ENCODE measurements at regions not wholly inside any gene's neighbourhood (a gene's known extent, or its start where the extent isn't known, plus 50 kb on each side); places are given as distances from the start of the nearest gene placed in this dataset.

DNA sequence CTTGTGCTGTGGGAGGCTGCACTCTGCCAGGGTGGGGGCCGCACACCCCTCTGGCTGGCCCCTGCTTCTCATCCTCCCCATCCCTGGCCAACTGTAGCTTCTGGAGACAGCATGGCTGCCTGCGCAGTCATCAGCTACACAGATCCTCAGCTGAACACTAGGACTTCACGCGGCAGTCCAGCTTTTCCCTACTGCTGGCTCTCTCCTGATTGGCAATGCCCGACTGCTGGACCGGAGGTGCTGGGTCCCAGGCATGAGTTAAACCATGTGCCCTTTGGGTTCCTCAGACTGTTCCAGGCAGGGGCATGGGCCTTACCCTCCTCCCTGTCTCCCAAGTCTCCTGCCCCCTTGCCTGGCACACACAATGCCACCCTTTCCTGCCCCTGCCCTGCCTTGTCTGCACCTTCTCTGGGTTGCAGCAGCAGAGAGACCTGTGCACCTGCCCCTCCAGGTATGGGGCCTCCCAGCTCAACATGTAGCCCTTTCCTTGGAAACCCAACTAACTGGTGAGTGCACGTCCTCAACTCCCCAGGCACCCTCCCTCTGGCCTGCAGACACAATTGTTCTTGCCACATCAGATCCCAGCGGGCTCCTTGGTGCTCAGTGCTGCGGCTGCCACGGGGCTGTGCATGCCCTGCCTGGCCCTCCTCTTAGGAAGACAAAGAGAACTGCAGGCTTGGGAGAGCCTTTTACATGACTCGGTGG is 1039.2 kb downstream of the TBC1D22A start:
- ATAC-seq (ENCODE audit: poor library complexity) = no peak
- intact Hi-C loops (cut with DNase I) = no loop called here
- no peak for DNase-seq

DNA sequence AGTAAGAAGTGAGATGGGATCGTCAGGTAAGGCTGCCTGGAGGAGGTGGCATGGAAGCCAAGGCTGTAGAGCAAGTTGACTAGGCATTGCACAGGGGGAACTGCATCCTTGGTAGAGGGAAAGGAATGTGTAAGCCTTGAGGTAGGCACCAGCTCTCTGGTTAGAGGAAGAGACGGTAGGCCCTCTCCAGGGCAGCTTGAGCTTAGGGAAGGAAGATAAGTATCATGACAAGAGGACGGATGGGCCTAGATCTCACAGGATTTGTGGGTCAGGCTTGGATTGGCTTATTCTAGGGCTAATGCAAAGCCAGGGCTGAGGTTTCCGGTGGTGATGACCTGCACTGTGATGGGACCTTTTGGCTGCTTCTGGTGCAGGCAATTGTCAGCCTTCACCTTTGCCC is 1035.8 kb downstream of the TBC1D22A start:
- intact Hi-C loops (cut with DNase I) = no loop called here
- ATAC-seq (ENCODE audit: poor library complexity) (no peak), DNase-seq (no peak)

DNA sequence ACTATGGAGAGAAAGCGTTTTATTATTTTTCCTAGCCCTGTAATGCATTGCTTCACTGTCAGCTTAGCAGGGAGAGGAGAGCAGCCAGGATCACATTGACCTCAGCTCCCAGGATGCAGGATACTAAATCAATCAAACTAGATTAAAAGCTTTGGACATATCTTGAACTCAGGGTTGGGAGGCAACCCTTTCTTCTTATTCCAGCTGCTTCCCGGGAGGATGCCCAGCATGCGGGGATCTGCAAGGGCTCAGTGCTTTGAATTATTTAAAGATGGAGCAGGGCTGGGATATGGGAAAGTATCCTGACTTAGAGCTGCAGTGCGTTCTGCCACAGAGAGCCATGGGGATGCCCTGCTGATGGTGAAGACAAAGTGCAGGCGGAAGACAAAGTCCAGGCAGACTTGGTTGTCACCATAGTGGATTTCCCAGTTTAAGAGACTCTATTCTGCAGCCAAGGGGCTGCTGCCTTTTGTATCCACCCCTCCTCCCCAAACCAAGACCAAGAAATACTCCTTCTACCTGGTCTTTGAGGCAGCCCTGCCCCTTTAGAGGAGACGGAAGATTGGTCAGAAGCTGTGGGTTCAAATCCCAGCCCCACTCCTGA is 1035.0 kb downstream of the TBC1D22A start:
- DNase-seq (no peak), ATAC-seq (ENCODE audit: poor library complexity) (no peak)
- intact Hi-C loops (cut with DNase I) = no loop called here

DNA sequence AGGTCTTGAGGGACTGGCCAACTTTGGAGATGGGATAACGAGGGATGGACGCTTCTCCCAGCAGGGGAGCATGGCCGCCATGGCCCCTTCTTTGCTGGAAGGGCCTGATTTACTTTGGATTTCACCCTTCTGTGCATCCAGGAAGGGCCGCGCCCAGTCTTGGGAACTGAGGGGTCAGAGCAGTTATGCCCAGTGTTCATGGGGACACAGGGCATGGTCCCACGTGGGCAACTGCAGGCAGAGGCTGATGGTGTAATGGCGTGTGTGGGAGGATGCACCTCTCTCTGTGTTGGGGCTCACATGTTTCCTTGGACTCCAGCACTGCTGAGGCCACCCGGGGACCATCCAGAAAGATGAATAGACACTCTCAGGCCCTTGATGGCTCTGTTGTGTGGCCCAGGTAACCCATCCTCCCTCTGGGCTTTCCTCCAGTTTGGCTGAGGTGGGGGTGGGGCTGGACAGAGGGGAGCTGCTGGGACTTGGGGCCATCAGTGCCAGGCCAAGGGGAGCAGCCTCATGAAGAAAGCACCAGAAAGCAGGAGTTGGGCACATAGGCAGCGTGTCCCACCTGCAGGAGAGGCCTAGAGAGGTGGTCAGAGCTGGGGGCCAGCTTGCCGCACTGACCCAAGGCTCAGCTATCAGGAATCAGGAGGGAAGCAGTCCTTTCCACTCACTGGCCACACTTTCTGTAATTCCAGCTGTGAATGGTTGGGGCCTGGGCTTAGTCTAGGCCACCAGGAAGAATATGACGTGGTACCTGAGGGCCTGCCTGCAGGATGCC is 1033.9 kb downstream of the TBC1D22A start:
- intact Hi-C loops (cut with DNase I) = no loop called here
- DNase-seq (no peak), ATAC-seq (ENCODE audit: poor library complexity) (no peak)

GRCh38 chr22:47795477-47796127 is 1033.2 kb downstream of the TBC1D22A start:
- ATAC-seq (ENCODE audit: poor library complexity) (no peak), DNase-seq (no peak)
- intact Hi-C loops (cut with DNase I) = no loop called here

GRCh38 chr22:47794851-47795250 is 1032.4 kb downstream of the TBC1D22A start:
- intact Hi-C loops (cut with DNase I) = no loop called here
- DNase-seq (no peak), ATAC-seq (ENCODE audit: poor library complexity) (no peak)

DNA sequence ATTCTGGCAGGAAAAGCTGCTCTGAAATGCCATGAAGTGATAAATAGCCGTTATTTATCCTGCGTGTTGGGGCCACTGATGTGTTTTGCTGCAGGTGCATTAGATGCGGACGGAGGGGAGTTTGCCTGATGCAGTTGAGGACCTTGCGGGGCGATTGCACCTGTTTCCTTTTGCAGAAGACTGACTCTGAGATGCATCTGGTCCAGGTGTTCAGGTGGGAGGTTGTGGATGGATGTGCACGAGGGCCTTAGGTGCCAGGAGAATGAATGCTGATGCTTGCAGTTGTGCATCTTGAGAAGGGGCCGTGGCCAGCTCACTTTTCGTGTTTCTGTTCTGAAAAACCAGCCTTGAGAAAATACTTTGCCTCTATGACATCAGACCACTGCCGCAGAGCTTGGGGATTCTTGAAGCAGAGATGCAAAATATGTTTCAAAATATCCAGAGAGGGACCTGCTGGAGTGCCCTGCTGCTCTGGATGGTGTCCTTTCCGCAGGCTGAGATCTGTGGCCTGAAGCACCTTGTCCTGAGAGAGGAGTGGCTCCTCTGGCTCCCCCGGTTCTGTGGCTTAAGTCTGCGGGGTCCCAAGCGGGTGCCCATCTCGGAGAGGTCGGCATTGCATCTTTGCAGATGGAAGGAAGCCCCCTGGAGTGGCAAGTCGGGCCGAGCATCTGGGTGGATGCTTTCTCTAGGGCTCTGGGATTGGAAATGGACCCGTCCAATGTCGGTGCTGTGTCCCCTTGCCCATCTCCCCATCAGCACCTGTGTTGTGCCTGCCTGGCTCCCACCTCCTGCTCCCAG is 1031.1 kb downstream of the TBC1D22A start:
- no peak for DNase-seq
- ATAC-seq (ENCODE audit: poor library complexity) = no peak
- intact Hi-C loops (cut with DNase I) = no loop called here

DNA sequence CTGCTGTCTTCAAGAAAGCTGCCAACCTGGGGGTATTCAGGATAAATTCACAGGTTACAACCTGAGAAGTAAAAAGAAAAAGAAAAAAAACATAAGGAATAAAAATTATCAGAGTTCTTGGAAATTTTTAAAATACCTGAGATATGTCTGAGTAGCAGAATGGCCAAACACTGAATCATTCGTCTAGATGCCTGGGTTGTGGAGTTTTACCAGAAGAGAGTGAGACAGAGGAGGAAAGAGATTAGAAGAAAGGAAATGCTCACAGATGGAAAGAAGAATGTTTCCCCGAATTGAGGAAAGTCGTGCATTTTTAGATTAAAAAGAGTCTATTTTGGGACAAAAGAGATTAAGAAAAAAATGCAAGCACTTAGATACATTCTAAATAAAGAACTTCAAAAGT is 1026.7 kb downstream of the TBC1D22A start:
- no peak for DNase-seq
- intact Hi-C loops (cut with DNase I) = no loop called here
- no peak for ATAC-seq (ENCODE audit: poor library complexity)

- intact Hi-C loops (cut with DNase I) = no loop called here
- DNase-seq (no peak), ATAC-seq (ENCODE audit: poor library complexity) (no peak)
Observed at GRCh38 chr22:47788461-47788860, 1026.0 kb downstream of the TBC1D22A start.

DNA sequence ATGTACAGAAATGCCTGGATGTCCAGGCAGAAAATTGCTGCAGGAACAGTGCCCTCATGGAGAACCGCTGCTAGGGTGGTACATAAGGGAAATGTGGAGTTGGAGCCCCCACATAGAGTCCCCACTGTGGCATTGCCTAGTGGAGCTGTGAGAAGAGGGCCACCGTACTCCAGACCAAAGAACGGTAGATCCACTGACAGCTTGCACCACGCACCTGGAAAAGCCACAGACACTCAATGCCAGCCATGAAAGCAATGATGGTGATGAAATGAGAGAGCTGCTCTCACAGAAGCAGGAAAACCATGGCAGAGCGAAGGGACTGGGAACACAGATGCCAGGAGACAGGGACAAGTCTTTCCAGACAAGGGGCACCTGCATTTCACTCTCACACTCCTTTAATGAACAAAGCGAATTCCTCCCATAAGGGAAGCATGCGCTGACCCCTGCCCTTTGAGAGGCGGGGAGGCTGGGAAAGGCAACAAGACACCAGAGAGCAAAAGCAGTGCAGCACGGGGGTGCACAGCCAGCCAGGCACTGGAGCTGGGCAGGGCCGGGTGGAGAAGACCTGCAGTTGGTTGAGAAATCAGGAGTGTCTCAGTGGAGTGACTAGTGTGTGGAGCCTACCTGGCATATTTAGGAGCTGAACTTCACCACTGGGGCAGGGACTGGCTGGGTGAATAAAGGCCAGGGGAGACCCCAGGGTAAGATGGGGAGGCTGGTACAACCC is 1025.2 kb downstream of the TBC1D22A start:
- DNase-seq (no peak), ATAC-seq (ENCODE audit: poor library complexity) (no peak)
- intact Hi-C loops (cut with DNase I) = no loop called here

DNA sequence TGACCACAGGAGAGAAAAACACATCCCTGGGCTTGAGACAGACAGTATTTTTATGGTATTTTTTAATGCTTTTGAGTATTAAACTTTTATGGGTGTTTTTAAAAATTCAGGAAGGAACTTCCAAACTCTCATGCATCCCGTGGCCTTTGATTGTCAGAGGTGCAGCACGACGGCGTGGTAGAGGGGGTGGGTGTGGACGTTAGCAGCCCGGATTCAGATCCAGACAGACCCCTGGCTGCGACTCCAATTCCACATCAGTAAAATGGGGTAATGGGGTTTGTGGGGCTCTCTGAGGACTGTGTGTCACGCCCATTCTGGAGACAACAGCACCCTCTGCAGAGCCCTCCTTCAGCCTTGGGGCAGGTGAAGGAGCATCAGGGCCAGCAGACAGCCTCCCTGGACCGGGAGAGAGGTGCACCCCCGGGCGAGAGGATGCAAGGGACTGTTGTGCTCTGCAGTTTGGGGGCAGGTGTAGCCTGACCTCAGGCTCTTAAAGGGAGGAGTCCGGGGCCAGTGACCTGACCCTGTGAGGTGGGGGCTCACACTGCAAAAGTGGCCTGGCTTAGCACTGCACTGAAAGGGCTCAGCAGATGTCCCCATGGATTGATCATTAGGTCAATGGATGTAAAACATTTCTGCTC is 1024.3 kb downstream of the TBC1D22A start:
- intact Hi-C loops (cut with DNase I) = no loop called here
- DNase-seq (no peak), ATAC-seq (ENCODE audit: poor library complexity) (no peak)

- DNase-seq (no peak), ATAC-seq (ENCODE audit: poor library complexity) (no peak)
- intact Hi-C loops (cut with DNase I) = no loop called here
Observed at GRCh38 chr22:47784991-47785390, 1022.5 kb downstream of the TBC1D22A start.

- ATAC-seq (ENCODE audit: poor library complexity) (no peak), DNase-seq (no peak)
- intact Hi-C loops (cut with DNase I) = no loop called here
Observed at GRCh38 chr22:47784367-47784983, 1022.0 kb downstream of the TBC1D22A start.

DNA sequence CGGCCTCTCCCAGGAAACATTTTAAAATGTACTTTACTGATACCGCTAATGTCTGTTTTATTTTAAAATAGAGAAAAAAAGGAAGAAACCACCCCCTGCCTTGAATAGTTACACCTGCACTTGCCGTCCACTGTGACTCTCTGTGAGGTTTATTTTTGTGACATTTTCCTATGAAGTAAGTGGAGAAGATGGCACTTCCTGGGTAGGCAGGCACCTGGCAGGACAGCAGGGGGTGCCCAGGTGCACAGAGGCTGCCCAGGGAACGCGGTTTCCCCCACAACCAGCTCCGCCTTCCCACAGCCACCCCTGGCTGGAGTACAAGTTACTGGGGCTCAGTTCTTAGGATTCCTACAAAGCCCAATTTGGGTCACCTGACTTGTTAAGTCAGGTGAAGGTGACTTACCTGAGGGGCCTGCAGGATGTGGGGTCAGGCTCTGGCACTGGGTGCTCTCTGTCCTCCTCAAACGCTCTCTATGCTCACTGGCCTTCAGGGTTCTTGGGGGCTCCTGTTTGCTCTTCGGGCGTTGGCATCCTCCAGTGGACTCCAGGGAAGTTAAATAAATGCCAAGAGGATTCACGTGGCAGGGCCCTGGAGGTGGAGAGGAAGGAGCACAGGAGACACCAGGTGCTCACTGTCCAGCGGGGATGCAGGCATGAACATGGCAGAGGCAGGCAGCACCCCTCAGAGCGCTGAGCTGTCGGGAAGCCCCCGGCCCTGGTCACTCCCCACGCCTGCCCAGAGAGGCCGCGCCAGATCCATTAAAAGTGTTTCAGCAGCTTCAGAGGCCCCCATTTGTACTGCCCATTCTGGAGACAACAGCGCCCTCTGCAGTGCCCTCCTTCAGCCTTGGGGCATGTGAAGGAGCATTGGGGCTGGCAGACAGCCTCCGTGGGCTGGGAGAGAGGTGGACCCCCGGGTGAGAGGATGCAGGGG is 1021.2 kb downstream of the TBC1D22A start:
- ATAC-seq (ENCODE audit: poor library complexity) (no peak), DNase-seq (no peak)
- intact Hi-C loops (cut with DNase I) = no loop called here

- no peak for DNase-seq
- intact Hi-C loops (cut with DNase I) = no loop called here
Observed at GRCh38 chr22:47782328-47783075, 1020.1 kb downstream of the TBC1D22A start.

More at GRCh38 chr22:47782328-47783075, 1020.1 kb downstream of the TBC1D22A start:
- no peak for ATAC-seq (ENCODE audit: poor library complexity)
